HEK293T (cell line): ENCODE measurements at regions not wholly inside any gene's neighbourhood (a gene's known extent, or its start where the extent isn't known, plus 50 kb on each side); places are given as distances from the start of the nearest gene placed in this dataset.

Experiments
- CTCF ChIA-PET: fragments of 350-600 bp; formaldehyde crosslinking; extraction: SDS; loops from one replicate; lab custom pipeline; 2021; ENCODE audit warnings: antibody characterized with exemption, inconsistent platforms; lab: Yijun Ruan, JAX
- POLR2A ChIA-PET: fragments of 350-600 bp; formaldehyde crosslinking; extraction: SDS; loops from one replicate; lab custom pipeline; 2020; ENCODE audit warnings: antibody characterized with exemption, inconsistent platforms; lab: Yijun Ruan, JAX
- DNase-seq: peaks from one replicate; pipeline ENCODE4 v3.0.0; 2012; ENCODE audit warnings: mixed read lengths; ENCODE audit errors: extremely low spot score
- ARNT ChIP-seq: fragments of 450-650 bp; IDR thresholded peaks from 2 replicates; pipeline ENCODE4 v1.6.1; 2017; ENCODE audit warnings: mild to moderate bottlenecking
- CTBP1 ChIP-seq: fragments of 450-650 bp; IDR thresholded peaks from 2 replicates; pipeline ENCODE4 v1.6.1; 2016; ENCODE audit warnings: borderline replicate concordance
- ELF4 ChIP-seq: fragments of 450-650 bp; IDR thresholded peaks from 2 replicates; pipeline ENCODE4 v1.6.1; 2017; ENCODE audit warnings: antibody characterized with exemption
- FOXA1 ChIP-seq: fragments of 450-650 bp; IDR thresholded peaks from 2 replicates; pipeline ENCODE4 v1.6.1; 2016; ENCODE audit warnings: mild to moderate bottlenecking
- FOXK2 ChIP-seq: fragments of 450-650 bp; IDR thresholded peaks from 2 replicates; pipeline ENCODE4 v1.6.1; 2016; ENCODE audit warnings: mild to moderate bottlenecking
- FOXM1 ChIP-seq: fragments of 450-650 bp; IDR thresholded peaks from 2 replicates; pipeline ENCODE4 v1.6.1; 2017; ENCODE audit warnings: mild to moderate bottlenecking, borderline replicate concordance
- HDGF ChIP-seq: fragments of 450-650 bp; IDR thresholded peaks from 2 replicates; pipeline ENCODE4 v1.6.1; 2017; ENCODE audit warnings: antibody characterized with exemption, borderline replicate concordance
- LEF1 ChIP-seq: fragments of 450-650 bp; IDR thresholded peaks from 2 replicates; pipeline ENCODE4 v1.6.1; 2017; ENCODE audit warnings: mild to moderate bottlenecking, borderline replicate concordance
- NFRKB ChIP-seq: fragments of 450-650 bp; IDR thresholded peaks from 2 replicates; pipeline ENCODE4 v1.6.1; 2016; ENCODE audit warnings: mild to moderate bottlenecking, moderate library complexity
- SUZ12 ChIP-seq: fragments of 450-650 bp; IDR thresholded peaks from 2 replicates; pipeline ENCODE4 v1.6.1; 2016; ENCODE audit warnings: mild to moderate bottlenecking
- TARDBP ChIP-seq: fragments of 450-650 bp; IDR thresholded peaks from 2 replicates; pipeline ENCODE4 v1.6.1; 2016
- ZNF384 ChIP-seq: fragments of 450-650 bp; IDR thresholded peaks from 2 replicates; pipeline ENCODE4 v1.6.1; 2016
- TF ChIP-seq, protein P1 (sequence below): fragments of 450-650 bp; IDR thresholded peaks from 2 replicates; pipeline ENCODE4 v1.6.1; 2016

DNA sequence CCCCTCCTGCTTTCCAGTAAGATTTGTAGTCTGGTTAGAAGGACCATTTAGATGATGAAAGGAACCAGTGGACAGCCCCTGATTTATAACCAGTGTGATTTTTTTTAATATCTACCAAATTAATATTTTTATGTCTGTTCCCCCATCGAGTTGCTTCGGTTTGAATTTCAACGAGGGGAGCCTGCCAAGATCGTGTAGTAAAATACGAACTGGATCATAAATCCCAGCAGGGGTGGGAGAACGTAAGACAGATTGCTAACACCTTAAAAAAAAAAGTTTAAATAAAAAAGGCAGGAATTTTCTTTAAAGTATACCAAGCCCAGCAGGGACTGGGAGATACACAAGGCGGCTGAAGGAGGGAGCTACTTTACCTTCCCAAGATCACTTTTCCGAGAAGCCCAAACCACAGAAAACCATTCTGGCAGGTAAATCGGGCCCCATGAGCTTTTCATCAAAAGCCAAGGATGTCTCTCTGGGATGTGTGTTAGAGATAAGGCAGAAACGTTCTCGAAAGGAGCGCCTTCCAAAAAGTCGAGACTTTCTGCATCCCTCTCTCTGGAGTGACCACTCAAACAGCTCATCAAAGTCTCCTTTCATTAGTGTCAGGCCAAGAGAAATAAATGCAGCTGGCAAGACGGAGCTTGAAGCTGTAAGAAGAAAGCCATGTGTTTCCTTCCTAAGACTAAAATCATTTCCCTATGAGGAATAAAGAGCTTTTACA, 270.5 kb upstream of the NFE2L3 start:
- no peak for DNase-seq
- no peak for TF ChIP-seq NFRKB
- TF ChIP-seq, protein P1, sequence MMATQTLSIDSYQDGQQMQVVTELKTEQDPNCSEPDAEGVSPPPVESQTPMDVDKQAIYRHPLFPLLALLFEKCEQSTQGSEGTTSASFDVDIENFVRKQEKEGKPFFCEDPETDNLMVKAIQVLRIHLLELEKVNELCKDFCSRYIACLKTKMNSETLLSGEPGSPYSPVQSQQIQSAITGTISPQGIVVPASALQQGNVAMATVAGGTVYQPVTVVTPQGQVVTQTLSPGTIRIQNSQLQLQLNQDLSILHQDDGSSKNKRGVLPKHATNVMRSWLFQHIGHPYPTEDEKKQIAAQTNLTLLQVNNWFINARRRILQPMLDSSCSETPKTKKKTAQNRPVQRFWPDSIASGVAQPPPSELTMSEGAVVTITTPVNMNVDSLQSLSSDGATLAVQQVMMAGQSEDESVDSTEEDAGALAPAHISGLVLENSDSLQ, result peak; percentile 49; the same call in 1 of the 2 replicates
- POLR2A ChIA-PET, result interaction anchor here (0.7 kb wide), 1 partner anchor 13 kb away, joined by 3 read pairs; no protein-coding TSS in a partner anchor
- CTCF ChIA-PET, result interaction anchor here (1.0 to 2.7 kb wide), 2 partner anchors 11 to 14 kb away, joined by 11 to 12 read pairs; no protein-coding TSS in a partner anchor

- no peak for TF ChIP-seq LEF1
- TF ChIP-seq CTBP1, result peak; percentile 11; the same call in 1 of the 2 replicates
- CTCF ChIA-PET, result interaction anchor here (1.0 to 2.7 kb wide), 2 partner anchors 10 to 13 kb away, joined by 11 to 12 read pairs; no protein-coding TSS in a partner anchor
- POLR2A ChIA-PET, result no interaction called here
- DNase-seq, result no peak
Observed at GRCh38 chr7:25882151-25882773, 269.7 kb upstream of the NFE2L3 start.

- POLR2A ChIA-PET, result no interaction called here
Observed at GRCh38 chr7:25884265-25884828, 267.7 kb upstream of the NFE2L3 start.

DNA sequence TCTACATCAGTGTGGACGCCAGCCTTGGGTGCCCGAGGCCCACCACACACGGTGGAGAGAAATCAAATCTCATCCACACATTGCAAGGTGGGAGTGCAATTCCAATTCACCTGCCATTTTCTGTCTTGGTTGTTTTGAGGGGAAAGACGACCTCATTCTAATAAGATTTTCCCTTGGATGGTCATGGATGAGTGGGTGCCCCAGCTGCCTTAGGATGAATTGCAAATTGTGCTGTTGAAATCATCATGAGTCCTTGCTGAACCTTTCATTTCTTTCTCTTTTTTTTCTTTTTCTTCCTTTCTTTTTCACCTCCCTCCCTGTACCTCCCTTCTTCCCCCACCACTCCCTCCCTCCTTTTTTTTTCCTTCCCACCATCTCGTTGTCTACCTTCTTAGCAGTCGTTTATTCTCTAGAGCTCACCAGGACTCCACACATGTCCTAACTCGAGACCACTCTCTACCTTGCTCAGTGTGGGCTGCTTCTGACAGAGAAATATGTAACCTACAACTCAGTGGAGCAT, 266.9 kb upstream of the NFE2L3 start:
- TF ChIP-seq ZNF384, result no peak
- CTCF ChIA-PET, result no interaction called here
- POLR2A ChIA-PET, result no interaction called here
- no peak for DNase-seq

More at GRCh38 chr7:25884265-25884828, 267.7 kb upstream of the NFE2L3 start:
- DNase-seq, result no peak
- CTCF ChIA-PET, result interaction anchor here (0.6 kb wide), 1 partner anchor 259 kb away, joined by 3 read pairs; no protein-coding TSS in a partner anchor
- TF ChIP-seq FOXM1 (no peak), FOXA1 (no peak), TARDBP (no peak), ELF4 (no peak), ARNT (no peak), FOXK2 (no peak)
- TF ChIP-seq, protein P1, result no peak

DNA sequence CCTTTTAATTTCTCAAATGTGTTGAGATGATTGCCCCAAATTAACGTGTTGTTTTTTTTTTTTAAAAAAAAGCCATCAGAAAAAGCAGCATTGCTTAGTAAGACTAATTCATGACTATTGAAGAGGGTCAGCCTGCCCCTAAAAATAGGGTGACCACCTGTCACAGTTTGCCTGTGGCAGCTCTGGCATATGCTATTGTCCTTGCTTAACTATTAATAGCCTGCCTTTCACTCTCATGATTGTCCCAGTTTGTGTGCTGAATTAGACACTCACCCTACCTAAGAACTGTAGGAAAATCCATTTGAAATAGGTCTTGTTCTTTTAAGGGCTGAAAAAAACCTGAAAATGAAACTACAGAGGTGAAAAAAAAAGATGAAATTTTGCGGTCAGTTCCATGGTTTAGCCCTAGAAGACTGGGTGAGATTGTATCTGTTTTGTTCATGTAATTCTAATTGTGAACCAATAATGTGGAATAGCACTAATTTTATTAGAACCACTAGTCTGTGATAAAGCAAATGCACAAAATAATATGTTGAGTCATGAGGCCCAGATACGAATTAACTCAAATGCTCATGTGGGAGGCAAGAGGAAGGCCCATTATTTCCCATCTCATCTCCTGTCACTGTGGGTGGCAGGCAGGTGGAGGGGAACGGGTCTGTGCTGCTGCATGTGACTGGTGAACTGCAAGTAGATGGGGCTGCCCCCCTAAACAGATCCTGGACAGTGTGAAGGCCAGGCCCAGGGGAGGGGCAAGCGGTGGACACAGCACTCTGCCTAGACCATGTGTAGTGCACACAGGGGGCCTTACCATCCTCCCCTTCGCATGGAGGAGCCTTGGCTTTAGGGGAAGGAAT, 265.4 kb upstream of the NFE2L3 start:
- ChIA-PET CTCF (interaction anchor here (0.7 kb wide), 1 partner anchor 232 kb away, joined by 4 read pairs; no protein-coding TSS in a partner anchor), POLR2A (no interaction called here)
- DNase-seq, result no peak
- TF ChIP-seq ZNF384, result no peak
- no peak for TF ChIP-seq NFRKB
- no peak for TF ChIP-seq SUZ12
- TF ChIP-seq TARDBP, result no peak
- TF ChIP-seq FOXK2, result no peak
- TF ChIP-seq ELF4, result no peak
- no peak for TF ChIP-seq HDGF
- TF ChIP-seq ARNT, result no peak
- TF ChIP-seq, protein P1, result no peak
- no peak for TF ChIP-seq FOXA1

DNA sequence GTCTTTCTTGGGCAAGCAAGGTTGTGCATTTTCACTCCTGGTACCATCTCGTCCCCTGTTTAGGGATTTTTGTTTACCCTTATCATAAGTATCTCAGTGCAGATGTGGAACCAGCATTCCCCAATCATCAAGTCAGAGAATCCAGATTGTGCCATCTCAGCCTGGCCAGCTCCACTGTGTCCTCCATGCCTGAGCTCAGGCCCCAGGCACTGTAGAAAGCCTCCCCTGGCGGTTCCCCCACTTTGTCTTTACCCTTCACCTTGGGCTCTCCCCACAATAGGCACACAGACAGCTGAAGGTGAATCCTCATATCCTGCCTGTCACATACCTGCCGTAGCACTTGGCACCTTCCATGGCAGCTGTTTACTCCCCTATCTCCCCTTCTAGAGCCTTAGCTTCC, 264.7 kb upstream of the NFE2L3 start:
- no peak for TF ChIP-seq FOXA1
- TF ChIP-seq ZNF384, result no peak
- no peak for TF ChIP-seq LEF1
- TF ChIP-seq ELF4, result no peak
- no peak for DNase-seq
- ChIA-PET POLR2A (no interaction called here), CTCF (interaction anchor here (0.7 kb wide), 1 partner anchor 231 kb away, joined by 4 read pairs; no protein-coding TSS in a partner anchor)
